22Rv1 (cell line): ENCODE measurements at regions not wholly inside any gene's neighbourhood (a gene's known extent, or its start where the extent isn't known, plus 50 kb on each side); places are given as distances from the start of the nearest gene placed in this dataset.

Experiments used
- H3K27ac ChIP-seq: fragments of 450-650 bp; 2 replicates; pipeline ENCODE4 v1.5.1; 2017
- ZFX ChIP-seq: fragments of 450-650 bp; IDR thresholded peaks from 2 replicates; pipeline ENCODE4 v1.6.1; 2017; ENCODE audit warnings: antibody characterized with exemption, borderline replicate concordance
- TF ChIP-seq, protein P1 (sequence below): fragments of 450-650 bp; IDR thresholded peaks from 2 replicates; pipeline ENCODE4 v1.5.1; 2017; ENCODE audit warnings: mild to moderate bottlenecking

DNA sequence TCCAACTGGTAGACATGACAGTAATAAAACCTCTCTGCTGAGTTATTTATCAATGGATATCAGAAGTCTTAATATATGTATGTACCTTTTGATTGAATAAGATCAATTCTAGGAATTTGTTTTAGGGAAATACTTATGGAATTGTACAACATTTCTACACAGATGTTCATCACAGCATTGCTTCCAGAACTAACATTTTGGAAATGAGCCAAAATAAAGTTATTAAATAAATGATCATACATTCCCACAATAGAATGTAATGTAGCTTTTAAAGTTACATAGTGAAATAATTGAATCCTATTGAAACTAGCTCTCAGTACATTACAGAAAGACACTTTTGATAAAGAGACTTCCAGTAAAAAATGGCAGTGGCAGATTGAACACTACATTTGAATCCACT is 481.6 kb upstream of the LRRN3 start:
- no peak overlapping the region for H3K27ac ChIP-seq
- TF ChIP-seq, protein P1, sequence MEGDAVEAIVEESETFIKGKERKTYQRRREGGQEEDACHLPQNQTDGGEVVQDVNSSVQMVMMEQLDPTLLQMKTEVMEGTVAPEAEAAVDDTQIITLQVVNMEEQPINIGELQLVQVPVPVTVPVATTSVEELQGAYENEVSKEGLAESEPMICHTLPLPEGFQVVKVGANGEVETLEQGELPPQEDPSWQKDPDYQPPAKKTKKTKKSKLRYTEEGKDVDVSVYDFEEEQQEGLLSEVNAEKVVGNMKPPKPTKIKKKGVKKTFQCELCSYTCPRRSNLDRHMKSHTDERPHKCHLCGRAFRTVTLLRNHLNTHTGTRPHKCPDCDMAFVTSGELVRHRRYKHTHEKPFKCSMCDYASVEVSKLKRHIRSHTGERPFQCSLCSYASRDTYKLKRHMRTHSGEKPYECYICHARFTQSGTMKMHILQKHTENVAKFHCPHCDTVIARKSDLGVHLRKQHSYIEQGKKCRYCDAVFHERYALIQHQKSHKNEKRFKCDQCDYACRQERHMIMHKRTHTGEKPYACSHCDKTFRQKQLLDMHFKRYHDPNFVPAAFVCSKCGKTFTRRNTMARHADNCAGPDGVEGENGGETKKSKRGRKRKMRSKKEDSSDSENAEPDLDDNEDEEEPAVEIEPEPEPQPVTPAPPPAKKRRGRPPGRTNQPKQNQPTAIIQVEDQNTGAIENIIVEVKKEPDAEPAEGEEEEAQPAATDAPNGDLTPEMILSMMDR, result no peak
- no peak for TF ChIP-seq ZFX

DNA sequence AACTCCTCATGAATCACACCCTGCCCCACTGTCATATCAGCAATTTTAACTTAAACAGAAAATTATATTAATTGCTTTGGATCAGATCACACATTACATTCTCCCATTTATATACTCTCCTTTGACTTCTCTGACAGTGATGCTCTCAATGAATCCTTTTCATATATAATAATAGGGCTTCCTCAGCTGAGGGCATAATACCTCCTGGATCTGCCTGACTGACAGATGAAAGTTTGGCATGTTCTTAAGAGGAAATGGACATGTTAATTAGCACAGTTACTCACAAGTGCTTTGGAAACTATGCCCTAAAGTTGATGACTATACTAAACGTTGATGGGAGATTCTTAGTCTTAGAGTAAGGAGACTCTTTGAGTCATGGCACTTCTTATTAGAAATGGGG is 478.2 kb upstream of the LRRN3 start:
- H3K27ac ChIP-seq, result no peak overlapping the region
- TF ChIP-seq, protein P1, result no peak
- no peak for TF ChIP-seq ZFX
